DMS53 treated with DMSO at 0.1 percent for 48 hours (cell line): ENCODE measurements at regions not wholly inside any gene's neighbourhood (a gene's known extent, or its start where the extent isn't known, plus 50 kb on each side); places are given as distances from the start of the nearest gene placed in this dataset.

Experiments
- DNase-seq: peaks from one replicate; lab custom pipeline; 2025; ENCODE audit not compliant: unreplicated experiment; lab: John Stamatoyannopoulos, UW

GRCh38 chr2:204012072-204012653 is 75.6 kb downstream of the ICOS start:
- no peak for DNase-seq

- no peak for DNase-seq
Measured at GRCh38 chr2:204015118-204015843, 78.7 kb downstream of the ICOS start.

DNA sequence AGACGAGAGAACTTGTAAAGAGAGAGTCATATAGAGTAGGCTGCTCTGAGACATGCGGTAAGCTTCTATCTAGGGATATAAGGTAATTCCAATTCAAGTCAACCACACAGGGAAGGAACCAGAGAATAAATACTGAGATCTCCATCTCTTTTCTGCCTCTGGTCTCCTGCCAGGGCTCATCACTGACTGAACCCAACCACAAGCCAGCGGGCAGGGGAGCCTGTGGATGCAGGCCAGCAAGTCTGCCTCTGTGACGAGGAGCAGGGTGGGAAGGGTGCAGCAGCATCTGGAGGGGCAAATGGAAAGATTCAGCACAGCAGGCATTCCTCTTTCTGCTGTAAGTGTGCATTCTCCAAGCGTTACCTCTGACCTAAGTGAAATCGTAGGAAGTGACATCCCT is 82.2 kb downstream of the ICOS start:
- no peak for DNase-seq

DNA sequence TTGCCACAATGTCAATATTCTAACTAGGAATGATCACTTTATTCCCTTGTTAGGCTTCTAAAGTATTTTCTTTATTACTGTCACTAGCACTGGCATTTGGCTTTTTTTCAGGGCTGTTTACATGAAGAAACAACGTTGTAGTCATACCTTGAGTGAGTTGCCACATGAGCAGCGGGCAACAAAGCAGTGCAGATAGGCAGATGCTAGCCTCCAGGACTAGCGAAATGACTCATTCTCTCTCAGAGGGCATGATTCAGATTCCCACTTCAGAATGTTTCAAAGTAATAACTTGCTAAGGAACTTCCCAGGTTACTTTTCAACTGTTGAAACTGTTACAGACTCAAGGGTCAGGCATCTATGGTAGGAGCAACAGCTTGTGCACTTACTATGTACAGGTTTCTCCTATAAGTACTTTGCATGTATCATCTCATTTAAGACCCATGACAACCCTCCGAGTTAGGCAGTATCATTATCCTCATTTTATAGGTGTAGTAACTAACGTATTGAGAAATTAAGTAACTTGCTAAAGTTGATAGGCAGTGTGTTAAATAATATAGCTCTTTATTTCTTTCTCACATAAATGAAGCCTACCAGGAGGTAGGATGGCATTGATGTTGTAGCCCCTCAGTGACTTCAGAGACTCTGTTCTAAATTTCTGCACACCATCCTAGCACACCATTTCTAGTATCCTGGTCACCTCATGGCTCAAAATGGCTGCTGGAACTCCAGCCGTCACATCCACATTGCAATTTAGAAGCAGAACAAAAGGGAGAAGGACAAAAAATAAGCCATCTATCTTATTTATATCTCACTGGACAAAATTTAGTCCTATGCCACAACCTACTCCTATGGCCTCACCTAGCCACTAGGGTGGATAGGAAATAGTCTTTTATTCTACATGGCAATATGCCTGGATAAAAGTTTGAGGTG is 83.3 kb downstream of the ICOS start:
- DNase-seq: peak; percentile 19

DNA sequence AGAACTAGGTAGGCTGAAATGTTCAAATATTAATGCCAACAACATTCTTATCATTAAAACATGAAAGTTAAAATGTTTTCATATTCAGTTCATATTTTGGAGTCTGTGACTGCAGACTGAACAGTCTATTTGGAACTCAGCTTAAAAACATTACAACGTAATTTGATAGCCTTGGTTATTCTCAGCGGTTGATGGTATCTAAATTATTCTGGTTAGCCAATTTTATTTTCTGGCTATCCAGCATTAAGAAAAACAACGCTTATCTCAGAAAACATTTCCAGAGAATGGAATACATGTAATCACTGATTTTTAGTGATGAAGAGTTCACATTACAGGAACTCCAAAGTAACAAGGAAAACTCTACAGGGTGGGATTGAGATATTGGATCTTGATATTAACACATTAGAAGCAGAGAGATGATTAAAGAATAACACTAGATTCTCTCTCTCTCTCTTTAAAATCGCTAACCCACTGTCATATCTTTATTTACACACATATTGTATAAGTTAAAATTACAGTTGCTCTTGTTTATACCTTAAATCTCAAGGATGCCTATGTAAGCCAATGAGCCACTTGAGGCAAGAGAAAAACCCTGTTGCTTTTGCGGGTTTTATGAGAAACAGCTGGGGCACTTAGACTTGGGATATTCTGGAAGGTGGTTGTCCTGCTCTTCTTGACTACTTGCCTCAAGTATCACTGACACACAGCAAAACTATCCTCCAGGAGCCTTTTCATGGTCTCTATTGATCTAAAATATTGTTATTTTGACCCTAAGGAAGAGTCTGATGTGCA is 84.9 kb downstream of the ICOS start:
- no peak for DNase-seq

DNA sequence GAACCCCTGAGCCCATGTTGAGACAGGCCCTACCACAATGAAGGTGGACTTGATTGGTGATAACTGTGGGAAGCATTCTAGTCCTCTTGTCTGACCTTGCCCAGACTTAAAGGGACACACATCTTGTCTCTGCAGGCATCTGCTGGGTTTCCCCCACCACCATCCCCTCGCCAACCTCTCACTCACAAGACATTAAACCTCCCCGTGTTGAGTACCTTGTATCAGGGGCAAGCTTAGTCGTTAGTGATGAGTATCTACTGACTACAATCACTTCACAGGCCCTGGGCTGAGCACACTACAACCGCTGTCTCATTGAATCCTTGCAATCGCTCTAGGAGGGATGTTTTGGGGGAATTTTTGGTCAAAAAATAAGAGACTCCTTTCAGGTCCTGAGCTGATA is 86.0 kb downstream of the ICOS start:
- DNase-seq: no peak

DNA sequence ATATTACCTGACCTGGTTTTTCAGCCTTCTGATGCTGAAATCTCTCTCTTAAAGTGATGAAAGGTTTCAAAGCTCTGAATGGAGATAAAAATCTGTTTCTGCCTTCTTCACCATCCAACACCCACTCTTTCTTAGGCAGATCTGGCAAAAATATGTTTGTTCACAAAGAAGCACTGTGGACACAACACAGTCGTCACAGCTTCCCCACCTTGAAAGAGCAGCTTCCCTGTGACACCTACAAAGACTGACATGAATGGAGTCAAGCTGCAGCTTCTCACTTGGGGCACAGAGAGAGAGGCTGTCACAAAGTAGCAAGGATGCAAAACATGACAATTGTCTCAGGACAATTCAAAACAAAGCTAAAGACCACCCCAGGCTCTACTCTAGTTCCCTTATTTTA is 86.5 kb downstream of the ICOS start:
- no peak for DNase-seq

GRCh38 chr2:204024503-204024902 is 87.9 kb downstream of the ICOS start:
- peak; percentile 25 for DNase-seq

- no peak for DNase-seq
Measured at GRCh38 chr2:204024906-204025475, 88.4 kb downstream of the ICOS start.

DNA sequence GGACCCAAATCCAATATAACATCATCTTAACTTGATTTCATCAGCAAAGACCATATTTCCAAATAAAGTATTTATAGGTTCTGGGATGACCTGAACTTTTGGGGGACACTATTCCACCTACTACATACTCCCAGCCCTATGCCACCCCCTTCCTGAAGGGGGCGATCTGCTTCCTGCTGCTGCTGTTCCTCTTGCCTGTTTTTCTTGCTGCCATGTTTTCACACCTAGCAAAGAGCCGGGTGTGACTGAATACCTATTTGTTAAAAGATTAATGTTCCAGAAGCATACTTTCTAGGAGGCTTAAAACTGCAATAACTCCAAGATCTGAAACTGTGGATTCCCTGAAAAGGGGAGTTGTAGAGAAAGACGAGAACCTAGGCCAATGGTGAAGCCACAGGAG is 89.7 kb downstream of the ICOS start:
- no peak for DNase-seq

DNA sequence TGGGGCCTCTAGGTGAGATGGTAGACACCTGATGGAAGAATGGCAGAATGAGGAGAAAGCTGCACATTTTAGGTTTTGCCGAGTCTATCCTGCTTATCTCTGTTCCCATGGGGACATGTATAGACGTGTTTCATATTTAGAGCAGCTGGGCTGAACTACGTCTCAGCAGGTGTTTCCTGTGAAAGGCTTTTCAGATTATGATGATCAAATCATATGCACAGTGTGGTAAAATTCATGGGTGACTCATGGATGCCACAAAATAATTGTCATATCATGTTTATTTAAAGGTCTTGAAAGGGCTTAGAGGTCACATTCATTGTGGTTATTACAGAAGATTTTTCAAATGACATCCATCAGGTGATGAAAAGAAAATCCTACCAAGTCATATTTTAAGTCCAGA is 90.5 kb downstream of the ICOS start:
- peak; percentile 50 for DNase-seq

DNA sequence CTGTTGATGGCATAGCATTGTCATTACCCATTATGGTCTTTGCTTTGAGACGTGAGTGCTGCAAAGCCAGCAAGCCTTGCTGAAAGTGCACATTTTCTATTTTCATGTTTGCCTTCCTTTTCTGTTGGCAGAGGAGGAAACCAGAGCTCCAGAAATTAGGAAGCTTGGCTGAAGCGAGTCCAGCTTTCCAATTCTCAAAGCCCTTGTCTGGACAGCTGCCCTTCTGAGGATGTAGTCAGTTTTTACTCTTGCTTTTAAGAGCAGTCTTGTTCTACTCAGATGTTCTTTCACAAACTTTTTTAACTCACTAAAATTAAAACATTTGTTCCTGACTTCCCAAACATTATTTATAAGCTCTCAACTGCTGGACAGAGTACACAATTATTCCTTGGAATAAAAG is 93.8 kb downstream of the ICOS start:
- DNase-seq: no peak

DNA sequence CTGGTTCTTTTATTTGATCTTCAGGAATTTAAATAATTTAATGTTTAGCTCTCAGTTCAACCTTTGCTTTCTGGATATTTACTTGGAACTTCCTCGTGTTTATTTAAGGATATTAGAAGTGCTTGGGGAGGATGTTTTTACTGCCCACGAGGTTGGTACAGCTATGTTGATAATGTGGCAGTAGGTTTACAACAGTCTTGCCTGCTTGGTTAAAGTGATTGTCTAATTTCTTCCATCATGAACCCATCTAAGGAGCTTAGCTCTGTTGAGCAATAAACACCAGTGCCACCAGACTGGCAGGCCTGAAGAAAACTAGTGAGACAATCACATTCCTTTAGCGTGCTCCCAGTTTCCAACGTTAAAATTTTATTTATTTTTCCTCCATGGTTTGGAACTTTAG is 94.5 kb downstream of the ICOS start:
- no peak for DNase-seq

DNA sequence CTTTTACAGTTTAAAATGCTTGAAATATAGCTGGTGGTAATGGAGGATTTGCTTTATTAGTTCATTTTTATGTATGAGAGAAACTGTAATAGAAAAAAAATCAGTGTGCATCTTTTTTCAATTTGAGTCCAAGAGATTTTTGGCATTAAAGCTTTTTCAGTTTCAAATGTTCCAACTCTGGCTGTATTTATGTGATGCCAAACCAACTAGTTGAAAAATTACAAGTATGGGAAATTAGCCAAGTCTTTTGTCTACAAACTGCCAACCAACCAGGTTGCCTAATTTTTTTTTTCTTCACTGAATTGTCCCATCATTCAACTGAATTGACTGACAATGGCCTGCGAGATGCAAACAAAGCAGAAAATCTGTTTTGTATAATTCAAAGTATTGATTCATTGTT is 95.7 kb downstream of the ICOS start:
- DNase-seq: no peak

GRCh38 chr2:204033611-204034495 is 97.3 kb downstream of the ICOS start:
- no peak for DNase-seq

DNA sequence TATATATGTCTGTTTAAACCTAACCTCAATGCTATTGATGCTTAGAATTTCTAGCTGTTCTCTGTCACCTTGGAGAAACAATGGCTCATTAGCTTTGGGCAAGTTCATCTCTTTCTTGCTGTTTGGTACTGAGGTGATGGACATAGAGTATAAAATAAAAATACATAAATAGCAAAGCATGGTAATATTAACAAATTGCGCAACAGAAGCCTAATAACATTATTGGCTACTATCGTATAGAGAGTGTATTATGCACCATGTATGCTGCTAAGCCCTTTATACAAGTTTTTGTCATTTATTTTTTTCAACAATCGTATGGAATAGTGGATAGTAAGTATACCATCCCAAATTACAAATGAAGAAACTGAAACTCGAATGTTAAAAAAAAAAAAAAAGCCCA is 100.1 kb downstream of the ICOS start:
- no peak for DNase-seq

DNA sequence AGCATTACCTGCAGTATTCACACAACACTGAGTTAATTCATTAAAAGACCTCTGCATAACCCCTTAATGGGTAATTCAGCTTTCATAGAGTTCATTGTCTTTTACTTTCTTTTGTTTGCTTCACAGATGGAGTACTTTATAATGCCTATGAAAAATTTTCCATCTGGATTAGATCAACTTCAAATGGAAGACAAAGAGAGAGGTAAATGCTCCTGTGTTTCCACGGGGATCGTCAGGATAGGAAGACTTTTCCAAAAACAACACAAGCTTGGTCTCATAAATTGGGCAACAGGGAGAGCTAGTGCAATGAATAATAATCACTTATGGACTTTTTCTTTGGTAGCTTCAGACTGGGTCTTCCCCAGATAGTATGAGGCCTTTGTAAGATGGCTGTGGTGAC is 100.7 kb downstream of the ICOS start:
- no peak for DNase-seq

- DNase-seq: no peak
Measured at GRCh38 chr2:204039298-204039838, 102.8 kb downstream of the ICOS start.

- DNase-seq: no peak
Measured at GRCh38 chr2:204040016-204040415, 103.5 kb downstream of the ICOS start.

- DNase-seq: no peak
Measured at GRCh38 chr2:204042401-204042800, 105.8 kb downstream of the ICOS start.
